ENCODE measurements at regions not wholly inside any gene's neighbourhood (a gene's known extent, or its start where the extent isn't known, plus 50 kb on each side); places are given as distances from the start of the nearest gene placed in this dataset.
A peak's percentile ranks its signal among the peaks of the same experiment; 100 is the strongest.
"Not testable (repeated sequence)": the region's sequence is repeated elsewhere in the genome, so short reads cannot be mapped to it uniquely, and the experiment has no call there.

DNA sequence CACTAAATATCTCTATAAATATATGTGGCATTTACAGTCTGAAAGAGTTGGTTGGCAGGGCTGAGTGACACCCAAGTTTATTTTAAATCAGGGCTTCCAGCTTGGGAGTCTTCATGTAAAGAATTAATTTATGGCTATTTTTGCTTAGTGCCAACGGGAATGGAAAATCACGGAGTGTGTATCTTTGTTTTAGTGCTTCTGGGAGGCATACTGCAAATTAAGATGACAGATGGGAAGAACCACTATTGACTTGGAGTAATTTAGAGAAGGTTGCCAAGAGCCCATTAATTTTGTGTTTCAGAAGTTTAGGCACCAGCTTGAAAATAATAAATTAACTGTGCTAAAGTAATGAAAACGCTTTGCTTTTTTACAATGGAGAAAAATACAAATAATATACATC is 135.2 kb downstream of the GPR37 start:
- TF ChIP-seq, protein P1, sequence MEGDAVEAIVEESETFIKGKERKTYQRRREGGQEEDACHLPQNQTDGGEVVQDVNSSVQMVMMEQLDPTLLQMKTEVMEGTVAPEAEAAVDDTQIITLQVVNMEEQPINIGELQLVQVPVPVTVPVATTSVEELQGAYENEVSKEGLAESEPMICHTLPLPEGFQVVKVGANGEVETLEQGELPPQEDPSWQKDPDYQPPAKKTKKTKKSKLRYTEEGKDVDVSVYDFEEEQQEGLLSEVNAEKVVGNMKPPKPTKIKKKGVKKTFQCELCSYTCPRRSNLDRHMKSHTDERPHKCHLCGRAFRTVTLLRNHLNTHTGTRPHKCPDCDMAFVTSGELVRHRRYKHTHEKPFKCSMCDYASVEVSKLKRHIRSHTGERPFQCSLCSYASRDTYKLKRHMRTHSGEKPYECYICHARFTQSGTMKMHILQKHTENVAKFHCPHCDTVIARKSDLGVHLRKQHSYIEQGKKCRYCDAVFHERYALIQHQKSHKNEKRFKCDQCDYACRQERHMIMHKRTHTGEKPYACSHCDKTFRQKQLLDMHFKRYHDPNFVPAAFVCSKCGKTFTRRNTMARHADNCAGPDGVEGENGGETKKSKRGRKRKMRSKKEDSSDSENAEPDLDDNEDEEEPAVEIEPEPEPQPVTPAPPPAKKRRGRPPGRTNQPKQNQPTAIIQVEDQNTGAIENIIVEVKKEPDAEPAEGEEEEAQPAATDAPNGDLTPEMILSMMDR (IDR thresholded peaks at IDR 0.05; ENCODE audit: unreplicated experiment), result no peak
- intact Hi-C loops (cut with micrococcal nuclease), result no loop called here
- no peaks in the 10 kb centered on the region for H3K4me1 Mint-ChIP-seq (ENCODE audit: insufficient read depth, unreplicated experiment)
- ChIA-PET POLR2A (interaction anchor here (0.8 kb wide), 1 partner anchor 22 kb away, joined by 3 read pairs; no protein-coding TSS in a partner anchor), CTCF (no interaction called here)
- no peak overlapping the region for H3K4me3 Mint-ChIP-seq (ENCODE audit: unreplicated experiment)
- no peak for DNase-seq (ENCODE audit: unreplicated experiment)
- H3K27ac Mint-ChIP-seq (ENCODE audit: low read depth, unreplicated experiment), result no peak overlapping the region
- no peaks in the 10 kb centered on the region for H3K36me3 Mint-ChIP-seq (ENCODE audit: insufficient read depth, unreplicated experiment)
- no peaks in the 10 kb centered on the region for H3K27me3 Mint-ChIP-seq (ENCODE audit: insufficient read depth, unreplicated experiment)
- H3K9me3 Mint-ChIP-seq (ENCODE audit: unreplicated experiment), result no peaks in the 10 kb centered on the region
- BruUV-seq (replicated peaks), result no TSS peak

DNA sequence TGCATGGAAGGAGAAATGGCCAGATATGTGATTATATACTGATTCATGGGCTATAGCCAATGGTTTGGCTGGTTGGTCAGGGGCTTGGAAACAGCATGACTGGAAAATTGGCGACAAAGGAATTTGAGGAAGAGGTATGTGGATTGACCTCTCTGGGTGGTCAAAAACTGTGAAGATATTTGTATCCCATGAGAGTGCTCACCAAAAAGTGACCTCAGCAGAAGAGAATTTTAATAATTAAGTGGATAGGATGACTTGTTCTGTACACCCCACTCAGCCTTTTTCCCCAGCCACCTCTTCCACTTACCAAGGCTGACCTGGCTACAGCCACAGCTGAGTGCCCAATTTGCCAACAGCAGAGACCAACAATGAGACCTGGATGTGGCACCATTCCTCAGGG is 146.7 kb downstream of the GPR37 start:
- BruUV-seq (replicated peaks), result no TSS peak
- H3K4me1 Mint-ChIP-seq (ENCODE audit: insufficient read depth, unreplicated experiment), result no peaks in the 10 kb centered on the region
- intact Hi-C loops (cut with micrococcal nuclease), result no loop called here
- no peak overlapping the region for H3K4me3 Mint-ChIP-seq (ENCODE audit: unreplicated experiment)
- no peaks in the 10 kb centered on the region for H3K27me3 Mint-ChIP-seq (ENCODE audit: insufficient read depth, unreplicated experiment)
- H3K9me3 Mint-ChIP-seq (ENCODE audit: unreplicated experiment), result peaks cover 6% of the 10 kb centered on the region
- POLR2A ChIA-PET, result no interaction called here
- DNase-seq (ENCODE audit: unreplicated experiment), result no peak
- H3K27ac Mint-ChIP-seq (ENCODE audit: low read depth, unreplicated experiment), result no peak overlapping the region
- CTCF ChIA-PET, result interaction anchor here (0.7 kb wide), 1 partner anchor 371 kb away, joined by 3 read pairs; no protein-coding TSS in a partner anchor
- TF ChIP-seq, protein P1 (IDR thresholded peaks at IDR 0.05; ENCODE audit: unreplicated experiment), result no peak
- H3K36me3 Mint-ChIP-seq (ENCODE audit: insufficient read depth, unreplicated experiment), result no peaks in the 10 kb centered on the region

DNA sequence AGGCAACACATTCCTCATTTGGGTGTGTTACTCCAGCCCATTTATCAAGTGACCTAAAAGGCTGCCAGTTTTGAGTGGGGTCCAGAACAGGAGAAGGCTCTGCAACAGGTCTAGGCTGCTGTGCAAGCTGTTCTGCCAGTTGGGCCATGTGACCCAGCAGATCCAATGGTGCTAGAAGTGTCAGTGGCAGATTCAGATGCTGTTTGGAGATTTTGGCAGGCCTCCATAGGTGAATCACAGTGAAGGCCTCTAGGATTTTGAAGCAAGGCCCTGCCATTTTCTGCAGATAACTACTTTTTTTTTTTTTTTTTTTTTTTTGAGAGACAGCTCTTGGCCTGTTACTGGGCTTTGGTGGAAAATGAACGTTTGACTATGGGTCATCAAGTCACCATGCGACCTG is 147.5 kb downstream of the GPR37 start:
- H3K4me3 Mint-ChIP-seq (ENCODE audit: unreplicated experiment); H3K4me1 Mint-ChIP-seq (ENCODE audit: insufficient read depth, unreplicated experiment); H3K9me3 Mint-ChIP-seq (ENCODE audit: unreplicated experiment); POLR2A ChIA-PET; H3K27ac Mint-ChIP-seq (ENCODE audit: low read depth, unreplicated experiment); H3K36me3 Mint-ChIP-seq (ENCODE audit: insufficient read depth, unreplicated experiment); H3K27me3 Mint-ChIP-seq (ENCODE audit: insufficient read depth, unreplicated experiment); BruUV-seq (replicated peaks); intact Hi-C loops (cut with micrococcal nuclease): not testable (repeated sequence)
- CTCF ChIA-PET, result interaction anchor here (1.2 kb wide), 1 partner anchor 148 kb away, joined by 3 read pairs; no protein-coding TSS in a partner anchor
- DNase-seq (ENCODE audit: unreplicated experiment), result peak; percentile 24

DNA sequence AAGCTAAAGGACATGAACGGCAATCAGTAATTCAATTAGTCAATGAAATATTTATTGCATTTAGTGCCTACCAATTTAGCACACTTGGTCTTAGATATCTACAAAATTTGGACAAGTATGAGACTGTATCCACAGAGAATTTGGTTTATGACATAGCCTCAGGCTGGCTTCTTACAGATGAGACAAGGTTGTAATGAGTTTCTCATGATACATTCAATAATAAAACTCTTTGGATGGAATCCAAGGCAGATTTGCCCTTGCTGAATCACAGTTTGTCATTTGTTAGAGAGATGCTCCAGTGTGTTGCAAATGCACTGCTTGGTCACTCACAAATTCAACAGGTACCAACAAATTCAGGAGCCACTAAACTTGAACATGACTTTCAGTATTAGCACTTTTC is 162.5 kb downstream of the GPR37 start:
- H3K9me3 Mint-ChIP-seq (ENCODE audit: unreplicated experiment), result no peaks in the 10 kb centered on the region
- no TSS peak for BruUV-seq (replicated peaks)
- ChIA-PET CTCF (interaction anchor here (0.8 kb wide), 1 partner anchor 182 kb away, joined by 3 read pairs; no protein-coding TSS in a partner anchor), POLR2A (interaction anchor here (0.5 to 1.2 kb wide), 2 partner anchors 10 to 1340 kb away, joined by 3 to 9 read pairs; no protein-coding TSS in a partner anchor)
- TF ChIP-seq, protein P1 (IDR thresholded peaks at IDR 0.05; ENCODE audit: unreplicated experiment), result no peak
- DNase-seq (ENCODE audit: unreplicated experiment), result peak; percentile 63
- no peak overlapping the region for H3K4me3 Mint-ChIP-seq (ENCODE audit: unreplicated experiment)
- H3K4me1 Mint-ChIP-seq (ENCODE audit: insufficient read depth, unreplicated experiment), result peaks cover 6% of the 10 kb centered on the region
- H3K27ac Mint-ChIP-seq (ENCODE audit: low read depth, unreplicated experiment), result no peak overlapping the region
- H3K36me3 Mint-ChIP-seq (ENCODE audit: insufficient read depth, unreplicated experiment), result no peaks in the 10 kb centered on the region
- intact Hi-C loops (cut with micrococcal nuclease), result no loop called here
- H3K27me3 Mint-ChIP-seq (ENCODE audit: insufficient read depth, unreplicated experiment), result no peaks in the 10 kb centered on the region

DNA sequence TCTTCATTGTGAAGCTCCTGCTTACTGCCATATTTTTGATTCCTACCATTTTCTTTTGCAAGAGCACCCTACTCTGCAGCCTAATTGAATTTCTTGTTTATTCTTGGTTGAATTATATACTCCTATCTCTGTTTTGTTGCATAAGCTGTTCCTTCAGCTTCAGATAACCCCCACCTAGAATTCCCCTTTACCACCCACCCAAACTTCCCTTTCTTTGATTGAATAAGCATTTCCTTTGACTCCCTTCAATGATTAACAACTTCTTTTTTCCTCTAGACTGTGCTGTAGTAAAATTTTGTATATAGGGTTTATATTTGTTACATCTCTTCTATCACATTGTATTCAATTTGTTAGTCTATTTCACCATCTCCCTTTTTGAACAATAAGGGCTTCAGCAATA is 168.1 kb downstream of the GPR37 start:
- no peaks in the 10 kb centered on the region for H3K4me1 Mint-ChIP-seq (ENCODE audit: insufficient read depth, unreplicated experiment)
- CTCF ChIA-PET, result no interaction called here
- intact Hi-C loops (cut with micrococcal nuclease), result no loop called here
- no TSS peak for BruUV-seq (replicated peaks)
- no peak overlapping the region for H3K4me3 Mint-ChIP-seq (ENCODE audit: unreplicated experiment)
- TF ChIP-seq, protein P1 (IDR thresholded peaks at IDR 0.05; ENCODE audit: unreplicated experiment), result no peak
- no peaks in the 10 kb centered on the region for H3K27me3 Mint-ChIP-seq (ENCODE audit: insufficient read depth, unreplicated experiment)
- no peaks in the 10 kb centered on the region for H3K36me3 Mint-ChIP-seq (ENCODE audit: insufficient read depth, unreplicated experiment)
- H3K27ac Mint-ChIP-seq (ENCODE audit: low read depth, unreplicated experiment), result no peak overlapping the region
- no peaks in the 10 kb centered on the region for H3K9me3 Mint-ChIP-seq (ENCODE audit: unreplicated experiment)
- POLR2A ChIA-PET, result no interaction called here
- DNase-seq (ENCODE audit: unreplicated experiment), result no peak

All from MCF 10A (cell line).